HG03064 (cell line): ENCODE measurements at regions not wholly inside any gene's neighbourhood (a gene's known extent, or its start where the extent isn't known, plus 50 kb on each side); places are given as distances from the start of the nearest gene placed in this dataset.

Experiments
- ATAC-seq: cut with Tn5 transposase; IDR thresholded peaks from one replicate; pipeline ENCODE4 v1.9.1; 2021; ENCODE audit warnings: low read depth; ENCODE audit not compliant: unreplicated experiment

DNA sequence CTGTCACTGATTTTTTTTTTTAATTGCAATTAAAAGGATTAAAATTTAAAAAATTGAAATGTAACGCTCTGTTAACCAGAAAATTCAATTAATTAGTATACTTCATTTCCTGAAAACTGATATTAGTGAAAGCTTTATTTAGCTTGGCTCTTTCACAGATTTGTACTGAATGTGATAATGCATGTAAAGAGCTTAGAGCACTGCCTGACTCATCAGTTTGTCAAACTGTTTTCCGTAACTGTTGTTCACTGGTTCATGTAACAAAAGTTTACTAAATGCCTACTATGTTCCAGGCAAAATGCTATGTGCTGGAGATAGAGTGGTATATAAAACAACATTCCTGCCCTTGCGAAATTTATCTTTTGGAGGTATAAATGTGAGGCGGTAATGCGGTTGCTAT, 471.7 kb downstream of the SH2D1A start:
- ATAC-seq = no peak

DNA sequence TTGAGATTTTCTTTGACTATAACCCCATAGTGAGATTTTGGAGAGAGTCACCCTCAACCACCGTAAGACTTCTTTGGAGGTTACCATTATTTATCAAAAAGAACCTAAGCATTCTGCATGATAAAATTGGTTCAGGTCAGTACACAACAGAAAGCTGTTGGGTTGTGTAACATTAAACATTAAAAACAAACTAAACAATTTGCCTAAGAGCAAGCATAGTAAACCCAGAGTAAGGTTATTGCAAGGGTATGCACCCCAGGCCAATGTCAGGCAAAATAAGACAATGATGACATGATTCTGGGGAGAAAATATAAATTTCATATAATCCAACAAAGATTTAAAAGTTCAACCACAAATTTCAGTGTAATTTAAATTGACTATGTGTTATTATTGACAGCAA, 472.4 kb downstream of the SH2D1A start:
- ATAC-seq = no peak

DNA sequence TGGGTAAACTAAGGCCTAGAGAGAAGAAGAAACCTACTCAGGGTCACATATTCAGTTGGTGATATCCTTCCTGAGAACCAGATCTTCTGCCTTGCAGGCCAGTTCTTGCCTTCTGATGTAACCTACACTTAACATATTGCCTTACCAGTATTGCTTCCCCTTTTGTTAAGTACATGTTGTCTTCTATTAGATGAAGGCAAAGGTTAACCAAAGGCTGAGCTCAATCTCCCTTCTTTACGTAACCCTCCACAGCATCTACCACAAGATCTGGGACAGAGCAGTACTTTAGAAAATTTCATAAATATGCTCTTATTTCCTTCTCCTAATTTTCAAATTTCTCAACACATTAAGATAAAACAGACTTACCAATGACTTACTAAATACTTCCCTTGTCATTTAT, 474.4 kb downstream of the SH2D1A start:
- no peak for ATAC-seq

DNA sequence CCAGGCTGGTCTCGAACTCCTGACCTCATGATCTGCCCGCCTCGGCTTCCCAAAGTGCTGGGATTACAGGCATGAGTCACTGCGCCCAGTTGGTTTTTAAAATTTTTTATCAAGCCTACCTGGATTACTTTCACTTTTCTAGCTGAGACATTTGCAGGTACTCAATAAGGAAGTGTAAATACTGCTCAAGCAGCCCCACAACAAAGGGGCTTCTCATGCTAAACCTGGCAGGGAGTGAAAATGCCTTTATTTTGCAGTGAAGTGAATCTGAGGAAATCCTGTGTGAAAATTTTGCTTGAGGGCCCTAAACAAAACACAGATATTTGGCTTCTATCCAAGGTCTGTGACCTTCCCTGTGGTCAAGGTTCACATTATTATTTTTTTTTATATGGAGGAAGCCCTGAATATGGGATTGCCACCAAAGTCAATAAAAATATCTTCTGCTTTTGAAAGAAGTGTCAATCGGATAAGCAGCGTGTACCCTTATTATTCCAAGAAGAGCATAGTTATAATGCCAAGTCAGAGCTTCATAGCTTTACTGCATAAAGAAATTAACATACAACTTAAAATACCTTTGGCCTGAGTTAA, 481.0 kb downstream of the SH2D1A start:
- no peak for ATAC-seq

DNA sequence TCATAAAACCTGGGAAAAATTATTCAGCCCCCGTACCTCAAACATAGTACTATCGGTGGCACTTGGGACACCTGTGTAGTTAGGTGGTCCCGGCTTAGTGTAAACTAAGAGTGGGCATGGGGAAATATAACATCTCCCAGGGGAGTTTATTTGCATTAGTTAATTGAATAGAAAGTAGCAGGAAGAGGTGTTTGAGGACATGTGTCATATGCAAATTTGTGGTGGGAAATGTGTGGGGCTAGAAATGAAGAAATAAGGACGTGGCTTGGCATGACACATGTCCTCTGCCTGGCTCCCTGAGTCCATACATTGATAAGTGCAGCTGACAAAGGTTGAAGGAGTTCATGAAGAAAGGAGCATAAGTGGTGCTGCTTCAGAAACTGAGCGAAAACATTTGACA, 483.6 kb downstream of the SH2D1A start:
- ATAC-seq = no peak

DNA sequence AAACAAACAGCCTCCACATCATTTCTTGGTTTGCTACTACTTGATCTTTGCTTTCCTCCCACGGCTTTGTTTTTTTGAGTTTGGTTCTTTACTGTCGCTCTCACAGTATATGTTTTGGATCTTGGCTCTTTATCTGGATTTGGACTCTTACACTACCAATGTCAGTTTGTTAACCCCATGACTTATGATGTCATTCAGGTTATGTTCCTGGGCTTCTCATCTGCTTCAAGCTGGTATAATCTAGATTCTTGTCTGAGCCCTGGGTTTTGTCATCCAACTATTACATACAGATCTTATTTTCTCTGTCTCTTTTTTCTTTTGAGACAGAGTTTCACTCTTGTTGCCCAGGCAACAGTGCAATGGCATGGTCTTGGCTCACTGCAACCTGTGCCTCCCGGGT, 482.9 kb upstream of the TEX13C start:
- no peak for ATAC-seq

DNA sequence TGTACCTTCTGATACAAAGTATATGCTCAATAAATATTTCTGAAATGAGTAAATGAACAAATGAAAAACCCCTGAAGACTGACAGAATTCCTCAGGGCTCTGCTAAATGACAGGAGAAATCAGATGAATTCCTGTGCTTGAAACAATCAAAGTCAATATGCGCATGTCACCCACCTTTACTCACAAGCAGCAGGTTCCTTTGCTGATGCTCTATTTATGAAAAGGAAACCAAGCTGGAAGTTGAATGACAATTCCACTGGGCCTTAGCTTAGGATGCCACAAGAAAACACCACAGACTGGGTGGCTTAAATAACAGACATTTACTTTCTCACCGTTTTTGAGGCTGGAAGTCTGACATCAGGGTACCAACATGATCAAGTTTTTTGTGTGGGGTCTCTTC, 477.5 kb upstream of the TEX13C start:
- no peak for ATAC-seq

DNA sequence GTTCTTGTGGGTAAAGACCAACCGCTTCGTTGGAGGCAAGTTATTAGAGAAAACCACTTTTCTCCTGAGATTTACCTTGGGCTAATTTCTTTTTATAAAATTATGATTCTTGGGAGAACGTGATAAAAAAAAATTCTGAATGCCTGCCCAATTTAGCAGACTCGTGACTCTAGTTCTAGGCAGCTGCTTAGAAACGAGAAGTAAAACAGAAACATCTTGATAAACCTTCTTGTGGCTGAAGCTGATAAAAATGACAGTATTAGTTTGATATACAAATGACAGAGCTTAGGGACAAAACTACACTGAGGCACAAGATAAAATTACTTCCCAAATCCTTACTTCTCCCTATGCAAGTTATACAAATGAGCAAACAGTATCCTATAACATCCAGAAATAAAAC, 458.9 kb upstream of the TEX13C start:
- ATAC-seq = no peak

DNA sequence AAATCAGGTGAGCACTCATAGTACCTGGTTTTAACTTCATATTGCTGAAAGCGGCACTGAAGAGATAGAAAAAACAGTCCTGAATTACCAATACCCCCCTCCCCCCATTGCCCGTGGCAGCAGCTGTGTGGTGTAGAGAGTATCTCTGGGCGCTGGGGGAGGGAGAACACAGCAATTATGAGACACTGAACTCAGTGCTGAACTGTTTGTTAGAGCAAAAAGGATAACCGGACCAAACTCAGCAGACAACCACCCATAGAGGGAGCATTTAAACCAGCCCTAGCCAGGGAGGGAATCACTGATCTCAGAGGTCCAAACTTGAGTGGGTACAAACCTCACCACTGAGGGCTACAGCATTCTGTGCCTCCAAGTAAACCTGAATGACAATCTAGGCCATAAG, 457.4 kb upstream of the TEX13C start:
- no peak for ATAC-seq

DNA sequence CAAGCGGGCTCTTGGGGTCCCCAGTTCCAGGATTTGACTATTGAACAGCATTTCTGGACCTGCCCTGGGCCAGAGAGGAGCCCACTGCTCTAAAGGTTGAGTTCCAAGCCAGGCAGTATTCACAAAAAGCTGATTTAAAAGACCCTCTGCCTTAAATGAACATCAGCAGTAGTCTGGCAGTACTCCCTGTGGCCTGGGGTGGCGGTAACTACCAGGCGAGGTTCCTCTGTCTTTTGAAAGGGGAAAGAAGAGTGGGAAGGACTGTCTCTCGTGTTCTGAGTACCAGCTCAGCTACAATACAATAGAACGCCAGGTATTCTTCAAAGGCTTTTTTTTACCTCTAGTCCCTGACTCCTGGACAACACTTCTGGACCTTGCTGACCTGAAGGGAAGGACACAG, 456.4 kb upstream of the TEX13C start:
- no peak for ATAC-seq

DNA sequence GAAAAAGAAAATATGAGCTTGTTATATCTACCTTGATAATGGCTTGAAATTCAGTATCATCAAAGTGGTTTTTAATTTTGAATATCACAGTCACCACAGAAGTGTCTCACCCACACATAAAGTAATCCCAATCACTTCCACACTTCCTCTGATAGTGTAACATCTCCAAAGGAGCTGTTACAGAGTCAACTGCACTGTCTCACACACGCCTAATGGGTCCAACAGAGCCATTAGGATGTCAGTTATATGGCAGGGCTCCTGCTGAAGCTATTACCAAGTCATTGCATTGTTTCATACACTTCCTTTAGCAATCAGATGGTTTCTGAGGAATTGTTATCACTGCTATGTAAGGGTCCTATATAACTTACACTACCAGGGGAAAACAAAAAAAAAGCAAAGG, 432.1 kb upstream of the TEX13C start:
- no peak for ATAC-seq

DNA sequence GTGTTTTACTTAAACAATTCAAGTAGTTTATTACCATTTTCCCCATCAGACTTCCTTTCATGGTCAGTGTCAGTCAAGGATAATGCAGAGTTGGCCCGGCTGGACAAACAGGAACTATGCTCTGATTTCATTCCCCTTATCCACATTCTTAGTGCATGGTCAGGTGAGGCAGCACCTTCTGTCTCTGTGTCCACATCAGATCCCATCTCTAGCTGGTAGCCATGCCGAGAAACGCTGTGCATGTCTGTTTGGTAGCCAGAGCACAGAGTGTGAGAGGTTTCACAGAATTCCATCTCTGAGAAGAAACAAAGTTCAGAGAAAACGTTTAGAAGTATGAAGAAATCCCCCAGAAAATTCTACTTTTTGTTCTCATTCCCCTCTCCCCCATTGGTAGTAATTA, 423.7 kb upstream of the TEX13C start:
- no peak for ATAC-seq

DNA sequence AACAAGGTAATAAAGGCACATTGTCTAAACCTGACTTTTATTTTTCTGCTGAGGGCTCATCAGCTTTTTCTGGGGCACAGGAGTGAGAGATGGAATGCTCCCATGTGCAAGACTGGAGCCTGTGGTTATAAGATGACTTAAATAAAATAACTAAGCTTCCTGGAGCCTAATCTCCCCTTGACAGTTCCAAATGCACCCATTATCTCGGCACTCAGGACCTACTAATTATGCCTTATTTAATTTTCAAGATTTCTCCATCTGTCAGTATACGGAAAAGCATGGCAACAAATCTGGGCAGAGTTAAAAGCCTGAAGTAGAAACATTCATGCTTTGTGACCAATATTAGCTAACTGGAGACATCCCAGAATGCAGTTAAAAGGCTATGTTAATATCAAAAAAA, 416.7 kb upstream of the TEX13C start:
- no peak for ATAC-seq

DNA sequence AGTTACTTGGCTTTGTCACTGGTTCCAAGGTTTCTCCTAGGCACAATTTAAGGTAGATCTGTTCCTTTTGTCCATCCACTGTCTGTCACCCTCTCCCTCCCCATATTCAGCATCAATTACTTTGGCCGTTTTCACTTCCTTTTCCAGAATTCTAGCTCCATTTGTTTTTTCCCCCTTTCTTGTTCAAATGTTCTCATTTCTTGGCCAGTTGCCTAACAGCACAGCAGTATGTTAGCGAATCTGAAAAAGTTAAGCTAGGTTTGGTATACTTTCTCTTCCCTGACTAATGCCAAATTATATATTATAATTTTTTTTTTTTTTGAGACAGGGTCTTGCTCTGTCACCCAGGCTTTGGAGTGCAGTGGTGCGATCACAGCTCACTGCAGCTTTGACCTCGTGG, 409.1 kb upstream of the TEX13C start:
- no peak for ATAC-seq

DNA sequence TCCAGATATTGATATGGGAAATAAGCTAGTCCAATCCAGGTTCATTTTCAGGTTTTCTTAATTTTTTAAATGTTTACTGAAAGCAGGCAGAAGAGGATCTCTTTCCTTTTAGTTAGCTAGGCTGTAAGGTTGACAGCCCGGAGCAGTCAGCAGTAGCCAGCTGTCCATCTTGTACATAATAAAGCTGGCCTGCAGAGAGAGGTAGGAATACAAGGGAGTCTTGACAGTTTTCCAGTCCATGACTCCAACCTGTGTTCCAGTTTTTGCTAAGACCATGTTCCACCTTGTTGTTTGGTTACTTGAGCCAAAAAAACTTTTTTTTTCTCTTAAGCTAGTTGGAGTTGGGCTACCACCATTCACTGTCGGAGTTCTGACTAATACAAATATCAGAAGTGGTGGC, 402.7 kb upstream of the TEX13C start:
- no peak for ATAC-seq

DNA sequence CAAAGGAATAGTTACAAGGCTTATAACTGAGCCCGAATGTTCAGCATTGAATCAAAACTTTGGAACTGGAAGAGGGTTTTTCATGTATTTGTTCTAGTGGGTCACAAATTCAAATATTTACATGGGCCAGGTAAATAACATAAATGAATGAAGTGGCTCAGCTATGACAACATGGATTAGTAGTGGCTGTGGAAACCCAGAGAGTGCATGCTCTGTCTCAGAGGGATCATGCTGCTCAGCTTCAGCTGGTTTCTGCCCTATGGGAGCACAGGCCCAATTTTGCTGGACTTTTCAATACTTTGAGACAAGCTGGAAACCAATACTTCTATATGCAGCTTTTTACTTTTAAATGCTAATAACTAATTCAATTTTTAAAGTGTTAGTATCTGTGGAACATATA, 394.0 kb upstream of the TEX13C start:
- no peak for ATAC-seq

DNA sequence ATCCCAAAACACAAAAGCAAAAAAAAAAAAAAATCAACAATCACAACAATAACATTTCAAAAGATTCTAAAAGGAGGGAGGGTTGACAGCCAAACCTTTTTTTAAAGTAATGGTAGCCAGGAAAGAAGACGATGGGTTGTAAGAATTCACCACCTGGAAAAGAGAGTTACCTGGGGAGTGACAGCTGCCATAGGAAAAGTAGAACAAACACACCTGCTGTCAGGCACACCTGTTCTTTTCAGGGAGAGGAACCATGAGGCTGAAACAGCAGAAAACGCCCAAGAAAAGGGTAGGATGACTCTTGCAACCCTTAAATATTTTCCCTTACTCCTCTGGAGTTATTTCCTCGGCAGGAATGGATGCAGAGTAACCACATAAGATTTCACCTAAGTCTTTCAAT, 388.4 kb upstream of the TEX13C start:
- ATAC-seq = no peak

DNA sequence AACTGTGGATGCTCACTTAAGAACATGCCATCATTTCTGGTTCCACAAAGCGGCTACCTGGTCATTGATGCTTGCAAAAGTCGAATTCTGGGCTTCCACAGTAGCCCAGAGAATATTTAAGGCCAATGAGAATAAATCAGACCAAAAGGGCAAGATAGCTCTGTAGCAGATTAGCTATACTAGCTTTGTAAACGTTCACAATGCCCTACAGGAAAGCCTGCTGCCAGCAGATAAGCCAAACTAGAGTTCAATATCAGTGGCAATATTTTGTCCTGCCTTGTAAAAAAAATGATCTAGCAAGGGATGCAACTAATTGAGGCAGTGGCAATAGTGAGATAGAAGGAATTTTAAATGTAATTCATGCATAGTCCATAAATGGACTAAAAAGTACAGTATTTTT, 387.7 kb upstream of the TEX13C start:
- no peak for ATAC-seq

DNA sequence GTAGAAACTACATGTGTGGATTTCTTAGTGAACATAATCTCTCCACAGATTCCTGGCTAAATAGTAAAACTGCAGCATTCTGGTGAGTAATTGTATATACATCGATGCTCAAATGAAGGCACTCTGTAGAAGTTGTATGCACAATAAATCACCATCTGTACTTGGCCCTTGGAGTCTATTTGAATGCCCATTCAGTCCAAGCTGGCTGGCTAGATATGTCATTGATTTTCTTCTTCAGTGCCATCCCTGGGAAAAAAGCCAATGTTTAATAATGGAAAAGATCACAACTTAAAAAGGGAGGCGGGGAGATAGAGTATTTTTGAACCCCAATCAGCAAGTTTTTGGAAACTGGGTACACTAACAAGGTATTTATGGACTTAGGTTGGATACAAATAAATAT, 381.0 kb upstream of the TEX13C start:
- no peak for ATAC-seq

DNA sequence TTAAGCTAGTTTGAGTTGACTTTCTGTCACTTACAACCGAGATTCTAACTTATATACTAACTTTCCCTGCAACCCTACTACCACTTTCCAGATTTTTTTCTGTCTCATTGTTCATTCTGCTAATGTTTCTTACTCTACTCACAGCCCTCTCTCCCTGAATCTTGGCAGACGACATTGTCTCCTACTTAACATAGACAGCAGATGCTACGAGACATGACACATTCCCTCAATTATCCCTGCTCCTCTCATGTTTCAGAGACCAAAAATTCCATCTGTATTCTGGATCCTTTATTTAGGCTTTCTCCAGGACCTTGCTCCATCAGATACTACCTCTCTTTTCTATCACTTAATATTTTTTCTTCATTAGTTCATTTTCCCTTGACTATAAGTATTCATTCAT, 379.1 kb upstream of the TEX13C start:
- ATAC-seq = no peak

DNA sequence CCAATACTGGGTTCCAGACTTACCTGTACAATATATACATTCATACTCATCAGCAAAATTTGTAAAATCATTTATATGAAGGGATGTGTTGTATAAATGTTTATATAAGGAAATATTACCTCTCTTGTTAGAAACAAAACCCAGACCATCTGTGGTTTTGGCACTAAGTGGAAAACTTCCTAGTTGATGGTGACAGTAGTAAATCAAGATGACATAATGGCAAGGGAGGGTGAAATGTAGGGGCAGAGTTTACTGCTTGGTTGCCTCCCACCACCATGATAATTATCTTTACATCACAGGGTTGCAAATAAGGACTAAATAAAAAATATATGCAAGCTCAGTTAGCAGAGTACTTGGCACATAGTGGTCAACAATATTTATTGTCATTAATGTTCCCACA, 365.3 kb upstream of the TEX13C start:
- ATAC-seq = no peak

DNA sequence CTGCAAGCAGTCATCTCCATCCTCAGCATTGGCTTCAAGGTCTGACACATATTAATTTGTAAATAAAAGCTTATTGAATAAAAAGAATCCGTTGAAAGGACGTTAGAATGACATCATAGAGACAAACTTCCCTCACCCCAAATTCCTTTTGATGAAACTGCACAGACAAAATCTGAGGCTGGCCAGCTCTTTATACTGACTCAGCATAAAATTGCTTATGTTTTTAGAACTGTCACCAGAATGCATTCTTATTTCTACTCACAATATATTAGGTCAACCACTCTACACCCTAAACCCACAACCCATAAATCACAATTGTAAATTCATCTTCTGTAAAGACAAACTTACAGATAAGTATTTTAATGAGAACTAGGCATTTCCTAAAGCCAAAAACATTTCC, 359.2 kb upstream of the TEX13C start:
- ATAC-seq = no peak

DNA sequence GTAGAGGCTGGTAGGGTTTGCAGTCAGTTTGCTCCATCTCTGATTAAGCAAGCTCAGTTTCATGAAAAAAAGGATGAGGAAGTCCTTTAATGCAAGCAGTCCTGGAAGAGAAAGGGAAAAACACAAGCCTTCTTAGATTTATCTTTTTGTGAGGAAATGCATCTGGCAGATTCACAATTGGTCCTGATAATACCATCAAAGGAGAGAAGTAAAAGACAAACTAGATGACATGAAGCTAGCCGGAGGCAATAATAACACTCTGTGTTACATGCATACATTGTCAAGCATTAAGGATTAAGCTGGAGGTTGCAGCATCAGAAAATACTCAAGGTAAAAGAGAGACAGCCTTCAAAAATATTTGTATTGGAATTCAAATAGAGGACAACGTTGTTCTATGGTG, 356.0 kb upstream of the TEX13C start, which contains the start of gene TENM1:
TSS of gene TENM1 (minus strand) at position 101 of the 400 bp plus-strand sequence.
- no peak for ATAC-seq
